T1000 (cell line): ENCODE measurements at regions not wholly inside any gene's neighbourhood (a gene's known extent, or its start where the extent isn't known, plus 50 kb on each side); places are given as distances from the start of the nearest gene placed in this dataset.

ENCODE experiments used
- DNase-seq: peaks from one replicate; lab custom pipeline; 2025; ENCODE audit warnings: mixed read lengths; lab: John Stamatoyannopoulos, UW

DNA sequence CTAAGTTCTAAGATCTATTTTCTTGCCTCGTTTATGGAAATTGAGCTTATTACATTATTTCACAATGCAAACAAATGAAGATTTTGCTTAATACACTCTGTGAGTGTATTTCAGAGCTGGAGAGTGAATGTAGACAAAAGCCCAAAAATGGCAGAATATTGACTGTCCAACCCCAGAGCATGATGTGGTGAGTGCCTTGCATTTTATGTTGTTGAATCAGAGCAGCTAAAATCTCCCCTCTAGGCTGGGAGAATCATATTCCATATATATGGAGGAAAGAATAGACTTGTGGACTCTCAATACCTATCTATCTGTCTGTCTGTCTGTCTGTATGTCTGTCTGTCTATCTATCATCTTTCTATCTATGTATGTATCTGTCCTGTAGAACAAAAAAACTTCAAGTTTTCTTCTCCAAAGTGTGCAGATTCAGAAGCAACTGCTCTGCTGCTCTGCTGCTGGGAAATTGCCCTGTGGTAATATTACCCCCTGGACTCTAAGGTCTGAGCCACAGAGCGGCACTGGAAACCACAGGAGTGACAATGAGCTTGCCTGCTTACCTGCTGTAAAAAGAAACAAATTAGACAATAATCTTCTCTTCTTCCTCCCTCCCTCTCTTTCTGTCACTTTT is 209.4 kb upstream of the PRICKLE1 start:
- no peak for DNase-seq

DNA sequence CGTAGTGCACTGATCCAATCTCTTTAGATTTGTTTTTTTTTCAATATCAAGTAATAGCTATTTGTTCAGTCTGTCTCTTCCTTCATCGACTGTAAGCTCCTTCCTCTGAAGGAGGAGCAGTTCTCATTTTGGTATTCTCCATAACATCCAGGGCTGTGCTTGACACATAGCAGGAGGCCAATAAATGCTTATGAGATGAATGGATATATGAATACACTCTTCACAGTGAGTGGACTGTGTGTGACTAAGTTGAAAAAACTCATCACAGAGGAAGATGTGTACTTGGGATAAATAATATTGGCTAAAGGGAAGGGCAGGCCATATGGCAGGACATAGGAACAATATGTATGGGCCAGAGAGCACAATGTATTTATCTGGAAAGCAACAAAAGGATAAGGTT is 205.3 kb upstream of the PRICKLE1 start:
- DNase-seq: no peak

DNA sequence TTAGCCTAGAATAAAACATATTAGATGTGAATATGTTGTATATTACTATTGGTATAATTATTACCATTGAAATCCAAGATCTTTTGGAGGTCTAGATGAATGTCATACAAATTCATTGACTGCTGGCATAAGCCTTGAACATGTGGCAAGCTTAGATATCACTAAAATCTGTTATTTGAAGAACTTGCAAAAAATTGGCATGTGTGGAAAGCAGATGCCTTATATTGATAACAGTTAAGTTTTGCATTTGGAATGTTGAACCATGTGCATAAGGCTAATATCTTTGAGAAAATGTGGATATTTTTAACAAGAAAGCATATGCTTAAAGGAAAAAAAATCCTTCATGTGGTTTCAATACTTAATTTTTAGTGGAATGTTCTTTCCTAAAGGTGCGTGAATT is 203.6 kb upstream of the PRICKLE1 start:
- no peak for DNase-seq

DNA sequence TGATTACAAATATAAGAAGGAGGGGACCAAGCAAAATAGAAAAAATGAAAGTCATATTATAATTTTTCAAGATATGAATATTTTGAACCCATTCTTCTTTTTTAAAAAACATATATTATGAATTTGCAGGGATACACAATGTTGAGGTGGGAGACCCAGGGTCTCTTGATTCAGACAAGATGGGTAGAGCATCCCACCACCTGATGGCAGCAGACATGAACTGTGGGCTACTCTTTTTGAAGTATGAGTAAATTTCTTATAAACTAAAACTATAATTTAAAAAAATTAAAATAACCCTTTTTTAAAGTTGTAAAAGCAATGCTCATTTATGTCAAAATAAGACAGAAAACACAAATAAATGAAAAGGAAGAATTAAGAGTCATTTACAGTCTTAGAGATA is 202.7 kb upstream of the PRICKLE1 start:
- no peak for DNase-seq

DNA sequence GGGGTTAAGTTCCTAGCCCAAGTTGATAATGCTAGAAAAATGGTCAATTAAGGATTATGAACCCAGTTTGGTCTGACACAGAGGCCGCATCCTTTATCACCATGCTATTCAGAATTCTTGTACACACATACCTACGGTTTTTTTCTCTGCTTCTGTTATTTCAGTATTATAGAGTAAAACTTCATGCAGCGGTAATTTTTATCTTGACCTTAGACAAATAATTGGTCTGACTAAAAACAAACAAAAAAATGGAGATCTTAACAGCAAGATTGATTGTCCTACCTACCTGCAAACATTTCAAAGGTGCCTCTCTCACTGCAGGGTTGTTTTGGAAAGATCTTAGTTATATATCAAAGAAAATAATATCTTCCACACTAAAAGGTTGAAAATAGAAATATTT is 201.9 kb upstream of the PRICKLE1 start:
- DNase-seq: no peak

DNA sequence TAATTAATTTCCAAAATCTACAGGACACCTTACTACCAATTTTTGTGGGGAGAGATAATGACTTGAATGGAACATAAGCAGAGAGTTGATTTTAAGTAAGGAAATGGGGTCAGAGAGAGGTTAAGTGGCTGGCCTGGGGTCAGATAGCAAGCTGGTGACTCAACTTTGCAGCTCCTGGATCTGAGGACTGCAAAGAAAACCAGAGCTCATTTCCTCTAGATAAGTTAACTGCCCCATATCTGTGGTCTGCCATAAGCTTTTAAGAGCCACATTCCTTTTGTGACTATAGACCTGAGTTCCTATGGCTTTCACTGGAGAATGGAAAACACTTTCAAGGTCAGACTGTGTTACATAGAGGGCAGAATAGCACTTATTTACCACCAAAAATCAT is 201.2 kb upstream of the PRICKLE1 start:
- peak; percentile 31 for DNase-seq

DNA sequence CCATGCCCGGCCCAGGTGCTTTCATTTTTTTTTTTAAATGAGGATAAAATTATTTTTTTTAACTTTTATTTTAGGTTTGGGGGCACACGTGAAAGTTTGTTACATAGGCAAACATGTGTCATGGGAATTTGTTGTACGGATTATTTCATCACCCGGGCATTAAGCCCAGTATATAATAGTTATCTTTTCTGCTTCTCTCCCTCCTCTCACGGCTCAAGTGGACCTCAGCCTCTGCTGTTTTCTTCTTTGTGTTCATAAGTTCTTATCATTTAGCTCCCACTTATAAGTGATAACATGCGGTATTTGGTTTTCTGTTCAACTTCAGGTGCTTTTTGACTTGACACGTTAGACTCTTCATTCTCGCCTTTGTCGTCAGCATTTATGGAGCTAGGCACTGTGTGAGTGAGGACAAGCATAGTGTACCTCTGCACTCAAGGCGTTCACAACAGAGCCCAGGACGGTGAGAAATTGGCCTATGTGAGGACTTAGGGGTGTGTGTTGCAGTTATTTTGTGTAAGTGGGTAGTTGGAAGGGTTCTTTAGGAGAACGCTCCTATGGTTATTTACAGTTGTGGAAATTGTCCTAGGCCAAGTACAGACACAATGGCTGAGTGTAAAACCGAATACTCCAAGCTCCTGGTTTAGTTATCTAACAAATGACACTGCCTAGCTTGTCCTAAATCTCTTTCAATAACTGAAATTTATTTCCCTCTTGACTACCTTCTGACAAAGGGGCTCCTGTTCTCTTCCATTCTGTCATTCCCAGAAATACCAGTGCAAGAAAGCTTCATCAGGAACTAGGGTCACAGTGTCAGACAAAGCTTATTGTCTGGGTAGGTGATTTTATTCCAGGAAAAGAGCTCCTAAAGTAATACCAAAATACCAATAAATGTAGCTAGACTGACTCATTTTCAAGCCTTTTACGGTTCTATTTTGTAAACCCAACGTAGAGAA is 200.5 kb upstream of the PRICKLE1 start:
- no peak for DNase-seq

DNA sequence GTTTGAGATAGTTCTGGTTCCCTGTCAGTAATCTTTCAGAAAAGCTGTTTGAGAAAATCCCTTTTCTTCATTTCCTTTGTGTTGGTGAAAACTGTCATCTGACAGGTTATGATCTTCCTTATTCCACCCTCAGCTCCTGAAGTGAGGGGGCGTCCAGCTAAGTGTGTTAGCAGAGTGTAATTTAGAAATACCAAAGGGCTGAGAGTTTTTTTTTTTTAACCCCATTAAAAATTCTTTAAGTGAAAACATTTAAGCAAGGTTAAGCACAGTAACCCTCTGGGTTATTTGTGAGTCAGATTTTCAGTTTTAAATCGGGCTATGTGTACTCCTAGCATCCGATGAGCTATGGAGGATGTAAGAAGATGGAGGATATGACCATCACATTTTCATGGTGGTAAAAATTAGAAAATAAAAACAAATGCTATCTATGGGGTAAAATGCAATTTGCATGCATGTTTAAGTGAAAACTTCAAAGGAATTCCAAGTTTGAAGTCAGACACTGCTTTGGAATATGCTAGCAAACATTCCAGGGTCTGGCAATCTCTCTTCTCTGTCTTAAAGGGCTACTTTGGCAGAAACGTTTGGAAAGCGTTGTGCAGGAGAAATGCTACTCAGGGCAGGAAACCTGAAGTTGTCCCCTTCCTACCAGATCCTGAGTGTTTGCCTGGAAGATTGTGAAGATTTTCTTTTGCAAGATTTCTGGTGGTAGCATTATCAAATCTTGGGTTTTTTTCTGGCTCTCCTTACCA is 197.0 kb upstream of the PRICKLE1 start:
- no peak for DNase-seq

DNA sequence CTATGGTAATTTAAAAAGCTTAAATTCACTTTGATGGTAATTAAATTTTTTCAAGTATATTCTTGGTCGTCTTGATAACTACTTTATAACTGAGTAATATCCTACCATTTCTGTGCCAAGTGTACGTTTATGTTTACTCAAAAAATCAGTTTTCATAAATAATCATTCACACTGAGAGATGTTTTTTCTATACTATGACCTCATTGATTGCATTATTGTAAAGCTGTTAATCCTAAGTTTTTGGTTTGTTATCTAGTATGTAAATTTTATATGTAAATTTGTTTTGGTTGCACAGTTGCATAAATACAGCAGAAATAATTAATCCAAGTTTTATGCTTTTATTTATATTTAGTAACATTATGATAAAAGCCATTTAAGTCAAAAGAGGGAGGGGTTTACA is 196.4 kb upstream of the PRICKLE1 start:
- no peak for DNase-seq

DNA sequence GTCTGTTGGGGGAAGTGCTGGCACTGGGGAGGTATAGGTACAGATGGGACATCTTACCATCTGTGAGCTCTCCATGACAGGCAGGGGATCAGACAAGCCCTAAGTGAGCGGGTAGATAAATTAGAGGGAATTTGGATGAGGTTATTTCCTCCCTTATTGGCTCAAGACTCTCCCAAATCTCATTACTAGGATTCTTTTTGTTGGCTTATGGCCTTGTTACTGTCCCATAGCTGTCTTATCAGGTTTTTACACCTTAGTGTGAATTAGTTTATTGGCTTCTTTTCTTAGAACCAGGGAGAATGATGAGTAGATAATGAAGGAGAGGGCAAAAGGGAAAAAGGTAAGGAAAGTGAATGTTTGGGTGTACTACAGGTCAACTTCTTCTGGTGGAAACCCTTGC is 191.1 kb upstream of the PRICKLE1 start:
- no peak for DNase-seq

DNA sequence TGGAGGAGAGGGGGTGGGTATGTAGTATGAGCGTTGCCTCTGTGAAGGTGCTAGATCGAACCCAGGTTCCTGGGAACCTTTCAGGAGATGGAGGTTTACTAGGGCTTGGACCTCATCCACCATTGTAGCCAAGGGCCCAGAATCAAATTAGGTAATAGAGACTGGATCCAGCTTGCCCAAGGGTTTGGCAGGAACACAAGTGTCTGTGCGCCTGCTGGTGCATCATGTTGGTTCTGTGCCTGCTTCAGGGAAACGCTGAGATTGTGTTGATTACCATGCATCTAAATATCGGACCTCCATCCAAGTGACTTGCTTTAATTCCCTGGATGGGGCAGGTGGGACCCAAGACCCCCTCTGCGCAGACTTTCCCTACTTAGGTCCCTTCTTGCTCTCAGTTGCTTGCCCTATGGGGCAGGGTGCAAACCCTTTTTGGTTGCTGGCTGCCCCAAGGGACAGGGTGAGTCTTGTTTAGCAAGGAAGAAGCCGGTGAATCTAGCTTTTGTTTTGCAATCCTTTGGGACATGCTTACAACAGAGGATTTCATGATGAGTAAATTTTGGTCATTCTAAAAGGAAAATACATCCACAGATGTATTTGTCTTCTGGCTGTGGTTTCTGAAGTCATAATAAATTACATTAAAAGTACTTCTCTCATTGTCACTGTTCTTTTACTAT is 189.8 kb upstream of the PRICKLE1 start:
- peak; percentile 38 for DNase-seq

DNA sequence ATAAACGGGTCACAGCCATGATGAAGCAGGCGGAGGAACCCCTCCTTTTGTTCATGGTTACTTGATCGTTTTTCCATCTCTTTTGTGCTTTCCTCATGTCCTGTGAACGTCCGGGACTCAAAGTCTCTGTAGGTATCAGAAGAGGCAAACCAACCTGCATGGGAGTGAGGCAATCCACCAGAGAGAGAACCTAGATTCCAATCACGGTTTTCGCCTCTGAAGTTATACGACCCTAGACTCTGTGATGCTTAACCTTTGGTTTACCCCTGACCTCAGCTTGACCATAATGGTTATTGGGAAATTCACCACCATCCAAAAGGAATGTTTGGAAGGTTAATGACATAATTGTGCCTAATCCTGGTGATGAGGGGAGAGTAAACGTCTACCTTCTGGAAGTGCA is 186.8 kb upstream of the PRICKLE1 start:
- DNase-seq: no peak

DNA sequence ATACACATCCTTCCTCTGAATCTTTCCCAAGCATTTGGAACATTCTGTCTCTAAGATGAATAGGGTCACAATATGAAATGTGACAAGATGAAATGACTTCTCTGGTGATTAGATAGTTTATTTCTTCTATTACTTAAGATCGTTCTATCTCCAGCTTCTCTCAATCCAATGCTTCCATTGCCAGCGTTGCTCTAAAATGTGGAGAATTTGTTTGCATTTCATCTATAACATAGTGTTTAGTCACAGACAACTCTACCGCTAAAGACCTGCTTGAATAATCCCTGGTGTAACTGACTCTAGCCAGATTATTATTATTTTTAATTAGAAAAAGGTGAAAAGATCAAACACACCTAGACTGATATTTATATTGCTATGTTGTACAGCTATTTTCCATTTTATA is 184.7 kb upstream of the PRICKLE1 start:
- no peak for DNase-seq

DNA sequence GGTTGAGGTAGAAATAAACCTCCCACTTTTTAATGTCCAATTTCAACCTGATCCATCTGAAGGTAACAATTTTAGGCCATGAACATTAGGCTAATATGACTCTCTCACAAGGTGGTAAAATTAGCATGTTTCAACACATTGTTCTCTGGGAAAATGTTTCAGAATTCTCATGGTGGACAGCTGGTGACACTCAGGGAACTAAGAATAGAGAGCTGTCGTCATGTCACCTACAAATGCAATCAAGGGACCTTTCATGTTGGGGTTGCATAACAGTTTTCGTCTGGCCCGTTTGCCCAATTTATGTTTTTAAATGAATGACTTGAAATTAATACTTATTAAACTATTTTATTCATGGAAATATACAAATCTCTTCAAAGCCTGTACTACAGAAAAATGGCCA is 180.7 kb upstream of the PRICKLE1 start:
- no peak for DNase-seq

DNA sequence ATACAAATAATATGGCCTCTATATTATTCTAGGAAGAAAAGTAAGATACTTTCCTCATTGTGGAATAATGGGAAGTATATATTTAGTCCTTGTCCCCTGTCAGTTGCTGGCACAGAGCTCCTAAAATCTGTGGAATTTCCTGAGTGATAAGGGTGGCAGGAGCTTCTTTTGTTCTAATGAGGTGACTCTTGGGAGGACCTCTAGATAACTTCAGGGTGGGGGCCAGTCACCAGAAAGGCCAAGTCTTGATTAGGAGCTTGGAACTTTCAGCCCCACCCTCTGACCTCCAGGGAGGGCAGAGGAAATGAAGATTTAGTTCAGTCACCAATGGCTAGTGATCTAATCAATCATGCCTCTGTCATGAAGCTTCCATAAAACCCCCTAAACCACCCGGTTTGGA is 179.9 kb upstream of the PRICKLE1 start:
- DNase-seq: no peak

DNA sequence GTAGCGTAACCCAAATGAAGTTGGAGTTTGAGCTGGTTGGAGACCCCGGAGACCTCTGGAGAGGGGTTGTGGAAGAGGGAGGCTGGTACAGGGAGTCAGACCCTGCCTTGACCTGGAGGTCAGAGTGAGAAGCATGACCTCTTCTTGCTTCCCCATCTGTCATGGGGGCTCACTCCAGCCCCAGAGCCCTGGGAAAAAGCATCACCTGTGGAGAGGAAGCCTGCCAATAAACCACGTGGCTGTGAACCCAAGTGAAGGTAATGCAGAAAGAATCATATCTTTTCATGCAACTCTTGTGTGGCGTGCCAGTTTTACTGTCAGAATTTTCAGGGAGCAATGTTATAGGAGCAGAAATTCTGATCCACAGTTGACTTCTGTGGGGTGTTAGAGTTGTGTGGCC is 178.5 kb upstream of the PRICKLE1 start:
- no peak for DNase-seq

DNA sequence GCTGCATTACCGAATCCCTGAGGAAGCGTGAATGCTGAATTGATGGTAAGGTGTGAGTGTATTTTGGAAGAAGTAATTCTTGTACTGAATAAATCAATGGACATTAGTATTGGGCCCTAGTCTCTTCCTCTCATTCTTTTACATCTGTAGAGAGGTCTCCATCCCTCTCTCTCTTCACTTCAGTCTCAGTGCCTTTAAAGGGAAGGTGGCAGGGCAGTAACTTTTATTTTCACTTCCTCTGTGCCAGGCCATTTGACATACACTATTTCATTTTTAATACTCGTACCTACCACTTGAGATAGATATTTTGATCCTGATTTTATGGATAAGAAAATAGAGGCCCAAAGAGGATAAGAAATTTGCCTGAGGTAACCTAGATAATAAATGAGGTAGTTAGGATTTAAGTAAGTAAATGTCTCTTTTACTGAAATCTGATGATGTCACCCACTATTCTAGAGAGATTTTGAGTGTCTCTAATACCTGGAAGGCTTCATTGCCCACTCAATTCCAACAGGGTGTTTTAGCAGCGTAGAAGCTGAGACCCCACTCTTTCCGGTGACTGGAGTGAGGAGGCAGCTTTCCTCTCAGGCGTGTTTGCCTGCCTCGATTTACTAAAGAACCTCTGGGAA is 177.9 kb upstream of the PRICKLE1 start:
- no peak for DNase-seq

DNA sequence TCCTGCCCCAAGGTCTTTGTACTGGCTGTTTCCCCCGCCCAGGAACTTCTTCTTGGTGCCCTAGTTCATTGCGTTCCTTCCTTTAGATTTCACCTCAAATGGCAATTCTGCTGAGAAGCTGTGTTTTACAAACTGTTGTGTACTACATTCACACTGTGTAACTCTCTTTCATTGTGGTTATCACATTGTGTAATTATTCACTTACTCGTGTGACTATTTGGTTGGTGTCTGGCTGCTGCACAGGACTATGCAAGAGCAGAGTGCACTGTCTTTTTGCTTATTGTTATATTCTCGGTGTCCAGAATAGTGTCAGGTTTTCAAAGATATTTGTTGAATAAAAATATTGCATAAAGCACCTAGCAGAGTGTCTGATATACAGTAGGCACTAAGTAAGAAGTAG is 177.2 kb upstream of the PRICKLE1 start:
- no peak for DNase-seq

DNA sequence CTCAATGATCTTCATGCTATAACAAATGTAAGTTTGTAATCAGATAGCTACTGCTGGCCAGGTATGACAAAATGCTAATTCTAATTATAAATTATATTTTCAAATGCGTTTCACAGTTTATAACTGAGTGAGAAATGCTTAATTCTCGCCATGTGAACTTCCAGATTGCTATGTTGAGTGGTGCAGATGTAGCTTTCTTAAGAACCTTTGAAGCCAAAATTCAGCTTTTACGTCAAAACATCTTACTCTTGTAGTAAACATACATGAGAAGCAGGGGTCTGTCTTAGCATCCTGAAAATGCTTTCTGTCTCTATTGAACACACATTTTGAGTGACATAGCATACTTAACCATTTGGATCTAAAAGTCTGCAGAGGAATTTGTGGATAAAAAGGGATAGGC is 176.5 kb upstream of the PRICKLE1 start:
- no peak for DNase-seq

DNA sequence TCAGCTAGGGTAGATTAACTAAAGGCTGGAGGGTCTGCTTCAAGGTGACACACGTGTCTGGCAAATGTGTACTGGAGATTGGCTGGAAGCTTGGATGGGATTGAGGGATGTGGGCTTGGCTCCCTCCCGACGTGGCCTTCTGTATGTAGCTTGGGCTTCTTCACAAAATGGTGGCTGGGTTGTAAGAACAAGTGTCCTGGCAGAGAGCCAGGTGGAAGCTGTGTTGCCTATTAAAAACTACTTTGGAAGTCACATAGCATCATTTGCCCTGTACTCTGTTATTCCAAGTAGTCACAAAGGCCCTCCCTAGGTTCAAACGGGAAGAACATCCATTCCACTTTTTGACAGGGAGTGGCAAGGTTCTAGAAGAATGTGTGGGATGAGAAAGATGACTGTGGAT is 174.1 kb upstream of the PRICKLE1 start:
- no peak for DNase-seq

DNA sequence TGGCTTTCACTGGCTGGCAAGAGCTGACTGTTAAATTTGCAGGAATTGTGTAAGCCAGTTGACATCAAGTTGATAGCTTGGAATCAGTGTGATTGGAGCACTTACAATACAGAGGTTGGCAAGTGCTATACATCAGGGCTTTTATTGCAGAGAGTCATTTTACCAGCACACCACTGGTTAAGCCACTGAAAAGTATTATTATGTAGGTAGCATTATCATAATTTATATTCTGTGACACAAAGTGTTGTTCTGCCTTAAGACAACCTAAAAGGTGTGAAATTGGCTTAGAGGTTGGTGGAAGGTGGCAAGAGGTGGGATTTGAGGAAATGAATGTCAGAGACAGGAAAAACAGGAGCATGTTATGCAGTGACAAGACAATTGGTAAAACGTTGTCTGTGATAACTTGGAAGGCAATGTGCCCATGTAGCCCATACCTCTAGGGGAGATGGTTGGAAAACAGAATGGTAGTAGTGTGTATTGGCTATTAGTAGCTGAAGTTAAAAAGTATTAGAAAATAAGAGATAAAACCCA is 172.9 kb upstream of the PRICKLE1 start:
- DNase-seq: no peak
